Posterior vena cava (tissue), 2 donors: ENCODE measurements at regions not wholly inside any gene's neighbourhood (a gene's known extent, or its start where the extent isn't known, plus 50 kb on each side); places are given as distances from the start of the nearest gene placed in this dataset.
"Not testable (repeated sequence)": the region's sequence is repeated elsewhere in the genome, so short reads cannot be mapped to it uniquely, and the experiment has no call there.

Source experiments
- DNase-seq: peaks from one replicate; pipeline ENCODE4 v3.0.0-alpha.2; 2020; ENCODE audit warnings: low spot score
- intact Hi-C, 2 donors: fragments of 100-400 bp; cut with DNase I; formaldehyde crosslinking; loops; one replicate each; pipeline versions ENCODE4 v1.14.1 to v1.14.2; 2022 to 2023
- donor health status: DM: yes; HTN: yes; CAD: no.
- donor health status: DM: yes; HTN: yes; CAD: no.

DNA sequence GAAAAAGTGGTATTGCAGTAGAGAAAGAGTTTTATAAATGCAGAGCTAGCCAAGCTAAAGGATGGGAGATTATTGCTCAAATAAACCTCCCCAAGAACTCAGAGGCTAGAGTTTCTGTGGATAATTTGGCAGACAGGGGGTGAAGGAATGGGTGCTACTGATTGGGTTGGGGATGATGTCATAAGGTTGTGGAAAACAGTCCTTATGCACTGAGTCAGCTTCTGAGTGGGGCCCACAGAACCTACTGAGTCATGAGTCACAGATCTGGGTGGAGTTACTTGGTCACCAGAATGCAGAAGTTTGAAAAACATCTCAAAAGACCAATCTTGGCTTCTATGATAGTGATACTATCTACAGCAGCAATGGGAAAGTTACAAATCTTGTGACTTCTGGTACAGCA, 1146.7 kb downstream of the TYW1 start:
- DNase-seq: no peak
- intact Hi-C loops: loop anchor here in 1 of 2 donors (5.0 kb wide), 1 partner anchor 914 kb away; no protein-coding TSS in a partner anchor

DNA sequence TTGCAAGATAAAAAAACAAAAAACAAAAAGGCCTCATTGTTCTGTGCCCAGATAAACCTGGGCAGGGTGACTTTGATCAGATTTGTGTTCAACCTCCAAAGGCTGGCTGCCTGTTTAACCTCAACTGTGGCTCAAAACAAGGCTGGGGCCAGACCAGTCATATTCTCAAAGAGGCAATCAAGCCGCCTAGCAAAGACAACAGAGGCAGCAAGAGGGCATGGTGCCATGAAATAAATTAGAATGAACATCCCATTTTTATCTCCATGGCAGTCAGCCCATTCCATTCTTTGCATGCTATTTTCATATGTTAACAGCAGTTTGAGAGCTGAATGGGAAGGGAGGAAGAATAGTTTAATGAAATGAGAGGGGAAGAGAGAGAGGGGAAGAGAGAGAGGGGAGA, 1150.3 kb downstream of the TYW1 start:
- intact Hi-C loops: no loop called here
- DNase-seq: no peak

DNA sequence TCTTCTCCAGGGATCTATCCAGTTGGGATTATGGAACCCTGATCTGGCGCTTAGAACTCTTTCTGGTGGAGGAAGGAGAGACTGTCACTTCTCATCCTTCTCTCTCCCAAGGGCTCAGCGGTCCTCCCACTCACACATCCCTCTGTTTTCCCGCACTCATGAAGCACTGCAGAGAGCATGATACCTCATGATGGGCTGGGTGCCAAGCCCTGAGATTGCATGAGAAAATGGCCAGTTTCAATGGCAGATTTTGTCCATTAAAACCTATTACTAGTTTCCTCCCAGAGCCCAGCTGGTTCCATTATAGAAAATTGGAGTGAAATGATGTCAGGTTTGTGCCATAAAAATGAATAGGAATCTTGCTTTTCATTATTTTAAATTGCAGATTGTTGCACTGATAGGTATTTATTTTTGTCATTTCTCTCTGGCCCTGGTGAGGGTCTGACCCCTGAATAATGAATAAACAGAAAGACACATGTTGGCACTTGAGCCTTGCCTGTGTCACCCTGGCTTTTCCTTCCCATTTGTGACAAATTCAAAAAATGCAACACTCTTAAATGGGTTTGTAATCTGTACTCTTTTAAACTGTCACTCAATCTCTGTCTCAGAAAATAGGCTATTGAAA, 1151.1 kb downstream of the TYW1 start:
- no peak for DNase-seq
- intact Hi-C loops: no loop called here

DNA sequence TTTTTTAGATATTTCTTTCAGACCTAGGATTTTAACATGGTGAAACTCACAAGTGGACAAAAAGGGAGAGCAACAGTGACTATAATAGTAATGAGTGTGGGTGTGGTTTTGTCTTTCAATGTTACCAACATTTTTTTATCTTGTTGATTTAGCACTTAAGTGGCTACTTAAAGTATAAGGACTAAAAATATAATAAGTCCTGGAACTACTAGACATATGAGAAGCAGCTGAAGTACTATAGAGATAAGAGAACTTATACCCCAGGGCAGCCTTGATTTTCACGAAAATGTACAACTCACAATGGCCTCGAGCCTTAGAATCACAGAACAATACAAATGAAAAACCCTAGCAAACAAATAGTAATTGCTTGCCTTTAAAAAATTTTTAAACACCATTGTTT, 1151.8 kb downstream of the TYW1 start:
- intact Hi-C loops: no loop called here
- DNase-seq: no peak

DNA sequence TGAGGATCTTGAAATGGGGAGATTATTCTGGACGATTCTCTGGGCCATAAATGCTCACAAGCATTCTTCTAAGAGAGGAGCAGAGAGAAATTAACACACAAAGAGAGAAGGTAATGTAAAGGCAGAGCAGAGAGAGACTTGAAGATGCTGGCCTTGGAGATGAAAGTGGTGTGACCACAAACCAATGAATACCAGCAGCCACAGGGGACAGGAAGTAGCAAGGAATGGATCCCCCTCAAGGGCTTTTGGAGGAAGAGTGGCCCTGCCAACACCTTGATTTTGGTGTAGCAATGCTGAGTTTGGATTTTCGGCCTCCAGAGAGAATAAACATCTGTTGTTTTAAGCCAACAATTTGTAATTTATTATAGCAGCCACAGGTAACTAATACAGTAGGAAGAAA, 1155.6 kb downstream of the TYW1 start:
- DNase-seq: no peak
- intact Hi-C loops: no loop called here

DNA sequence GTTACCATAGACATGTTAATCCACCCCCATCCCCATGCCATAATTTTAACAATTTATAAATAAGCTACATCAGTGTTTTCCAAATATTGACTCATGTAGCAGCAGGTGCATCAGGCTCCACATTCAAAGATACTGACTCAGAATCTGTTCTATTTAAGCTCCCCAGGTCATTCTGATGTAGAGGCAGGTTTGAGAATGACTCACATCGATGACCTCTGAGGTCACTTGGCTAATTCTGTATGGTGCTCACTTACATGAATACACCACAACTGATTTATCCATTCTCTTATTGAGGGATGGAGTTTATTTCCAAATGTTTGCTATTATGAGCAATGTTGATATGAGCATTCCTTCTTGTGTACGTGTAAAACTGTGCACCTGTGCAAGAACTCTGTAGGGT, 1159.0 kb downstream of the TYW1 start:
- intact Hi-C loops: no loop called here
- DNase-seq: no peak

DNA sequence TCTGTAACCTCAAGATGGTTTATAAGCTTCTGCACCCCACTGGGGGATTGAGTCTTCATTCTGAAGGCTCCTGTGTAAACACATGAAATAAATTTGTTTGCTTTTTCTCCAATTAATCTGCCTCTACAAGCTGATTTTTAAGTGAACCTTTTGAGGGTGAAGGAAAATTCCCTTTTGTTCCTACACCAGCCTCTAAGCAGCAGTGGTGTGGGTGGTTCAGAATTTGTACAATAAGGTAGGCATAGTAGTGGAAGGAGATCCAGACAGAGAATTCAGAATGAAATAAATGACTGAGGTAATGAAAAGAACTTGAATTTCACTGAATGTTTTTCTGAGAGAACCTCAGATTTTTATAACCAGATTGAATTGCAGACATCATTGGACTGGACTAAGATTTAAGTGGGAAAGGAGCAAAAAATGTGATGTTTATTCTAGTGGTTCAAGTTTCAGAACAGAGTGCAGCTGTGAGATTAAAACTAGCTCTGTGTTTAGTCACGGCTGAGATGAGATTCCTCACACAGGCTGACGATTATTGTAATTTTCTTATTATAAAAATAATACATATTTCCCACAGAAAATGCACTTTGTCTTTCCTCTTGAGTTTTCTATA, 1162.2 kb downstream of the TYW1 start:
- intact Hi-C loops: no loop called here

DNA sequence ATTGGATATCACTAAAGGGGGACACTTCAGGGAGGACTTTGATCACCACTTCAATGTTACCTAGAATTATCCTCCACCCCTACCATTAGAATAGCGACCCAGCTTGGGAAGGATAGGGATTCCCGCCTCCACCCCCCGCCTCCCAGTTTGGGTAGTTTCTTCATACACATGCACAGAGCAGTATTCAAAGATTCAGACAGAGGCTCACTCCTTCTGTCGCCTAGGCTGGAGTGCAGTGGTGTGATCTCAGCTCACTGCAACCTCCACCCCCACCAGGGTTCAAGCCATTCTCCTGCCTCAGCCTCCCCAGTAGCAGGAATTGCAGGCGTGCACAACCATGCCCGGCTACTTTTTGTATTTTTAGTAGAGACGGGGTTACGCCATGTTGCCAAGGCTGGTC, 1166.1 kb downstream of the TYW1 start:
- no peak for DNase-seq
- intact Hi-C loops: no loop called here

More for the DNA sequence above, 1162.2 kb downstream of the TYW1 start:
- DNase-seq: no peak

DNA sequence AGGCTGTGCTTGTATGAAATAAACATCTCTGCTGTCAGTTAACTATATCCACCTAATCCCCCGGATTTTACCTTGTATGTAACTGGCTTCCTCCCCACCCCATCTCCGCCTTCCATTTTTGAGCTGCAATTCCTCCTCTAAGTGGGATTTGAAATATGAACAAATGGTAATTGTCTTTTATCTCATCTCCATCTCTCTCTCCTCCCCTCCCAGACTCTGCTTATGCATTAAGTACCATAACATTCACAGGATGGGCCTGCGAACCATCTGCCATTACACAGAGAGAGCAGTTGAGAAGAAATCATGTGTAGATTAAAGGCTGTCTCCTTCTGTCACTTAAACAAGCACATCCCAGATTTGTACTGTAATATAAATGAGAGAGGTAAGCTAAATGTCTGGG, 1169.9 kb downstream of the TYW1 start:
- DNase-seq: no peak
- intact Hi-C loops: no loop called here

DNA sequence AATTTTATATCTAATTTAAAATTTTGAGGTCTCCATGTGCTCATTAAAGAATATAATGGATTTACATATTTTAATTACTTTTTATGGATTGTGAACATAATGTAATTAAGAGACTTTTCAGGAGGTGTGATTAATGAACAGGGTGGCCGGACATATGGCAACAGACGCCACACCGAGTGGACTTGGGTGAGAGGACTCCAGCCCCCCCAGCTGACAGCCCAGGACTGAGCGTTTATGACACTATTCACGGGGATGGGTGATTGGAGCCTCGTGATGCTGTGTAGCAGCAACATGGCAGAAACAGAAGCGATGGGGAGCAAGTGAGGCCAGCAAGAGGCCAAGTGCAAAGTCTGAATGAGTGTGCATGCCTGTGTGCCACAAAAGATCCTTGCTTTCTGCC, 1176.9 kb downstream of the TYW1 start:
- DNase-seq: no peak
- intact Hi-C loops: no loop called here

DNA sequence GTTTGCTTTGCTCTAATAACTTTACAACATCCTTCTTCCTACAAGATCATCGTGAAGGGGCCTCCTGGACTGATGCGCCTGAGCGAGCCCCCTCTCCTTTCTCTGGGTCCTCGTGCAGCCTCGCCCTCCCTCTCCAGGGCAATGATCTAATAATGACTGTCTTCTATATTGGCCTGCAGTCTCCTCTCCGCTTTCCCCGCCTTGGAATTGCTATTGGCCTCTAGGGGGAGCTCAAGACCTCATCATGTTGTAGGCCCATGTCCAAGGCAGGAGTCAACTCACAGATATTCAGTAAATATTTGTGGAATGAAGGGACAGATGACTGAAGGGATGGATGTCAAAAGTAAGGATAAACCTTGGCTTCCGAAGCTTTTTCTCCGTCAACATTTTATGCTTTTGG, 1180.3 kb downstream of the TYW1 start:
- no peak for DNase-seq
- intact Hi-C loops: no loop called here

DNA sequence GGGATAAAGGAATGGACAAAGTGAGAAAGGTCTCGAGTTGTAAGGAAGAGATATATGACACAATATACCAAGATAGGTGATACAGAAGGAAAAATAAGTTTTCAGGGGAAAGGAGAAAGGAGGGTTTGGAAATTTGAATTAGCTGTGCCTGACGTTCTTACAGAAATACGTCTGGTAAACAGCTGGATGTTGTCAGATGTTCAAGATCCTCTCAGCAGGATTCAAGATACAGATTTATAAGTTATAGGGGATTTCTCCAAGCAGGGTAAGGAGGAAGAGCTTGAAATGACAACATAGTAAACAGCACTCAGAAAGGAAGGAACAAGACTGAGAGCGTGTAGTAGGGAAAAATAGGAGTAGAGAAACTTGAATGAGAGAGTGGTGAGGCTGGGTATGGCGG, 1184.1 kb downstream of the TYW1 start:
- no peak for DNase-seq
- intact Hi-C loops: no loop called here

DNA sequence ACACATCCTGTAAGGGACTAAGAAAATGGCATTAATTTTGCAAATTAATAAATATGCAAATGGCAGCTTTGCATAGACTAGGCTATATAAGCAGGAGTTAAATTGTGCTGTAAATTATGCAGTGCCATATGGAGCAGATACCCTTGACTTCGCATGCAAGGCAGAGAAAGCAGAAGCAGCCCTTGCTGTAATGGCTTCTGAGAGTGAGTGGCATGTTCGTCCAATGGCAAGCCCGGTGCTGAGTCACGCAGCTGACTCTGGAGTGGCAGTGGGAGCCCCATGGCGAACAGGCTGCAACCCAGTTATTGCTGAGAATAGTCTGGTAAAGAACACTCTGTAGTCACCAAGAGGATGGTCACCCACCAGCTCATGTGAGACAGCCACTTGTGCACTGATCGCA, 1186.5 kb downstream of the TYW1 start:
- intact Hi-C loops: no loop called here
- DNase-seq: no peak

DNA sequence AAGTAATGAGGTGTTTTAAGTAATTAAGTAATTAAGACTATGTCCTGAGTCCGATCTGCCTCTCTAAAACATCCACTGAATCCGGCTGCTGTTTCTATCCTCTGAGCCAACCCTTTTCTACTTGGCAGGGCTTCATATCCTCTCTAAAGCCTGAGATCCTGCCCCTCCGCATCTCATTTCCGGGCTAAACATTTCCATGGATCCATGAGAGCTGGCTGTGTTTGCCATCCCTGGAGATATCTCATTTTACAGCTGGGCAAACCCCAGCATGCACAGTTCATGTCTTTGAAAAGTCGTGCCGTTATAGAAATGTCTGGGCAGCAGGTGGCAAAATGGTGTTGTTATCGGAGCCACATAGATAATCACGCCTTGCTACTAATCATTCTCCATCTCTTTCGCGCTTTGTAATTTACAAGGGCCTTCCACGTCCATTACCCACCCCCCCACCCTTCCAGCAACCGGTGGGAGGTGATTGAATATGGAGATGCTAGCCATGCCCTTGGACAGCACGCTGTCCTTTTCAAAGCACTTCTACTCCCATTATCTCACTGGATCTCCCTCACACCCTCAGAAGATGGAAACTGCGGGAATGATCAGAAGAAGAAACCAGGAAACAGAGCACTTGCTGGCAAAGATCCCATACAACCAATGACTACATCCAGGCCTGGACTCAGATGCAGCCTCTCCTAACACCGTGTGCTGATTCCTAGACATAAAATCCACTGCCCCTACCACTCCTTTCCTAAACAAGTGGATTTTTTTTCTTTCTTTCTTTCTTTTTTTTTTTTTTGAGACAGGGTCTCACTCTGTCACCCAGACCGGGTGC, 1189.2 kb downstream of the TYW1 start:
- no peak for DNase-seq
- intact Hi-C loops: no loop called here

DNA sequence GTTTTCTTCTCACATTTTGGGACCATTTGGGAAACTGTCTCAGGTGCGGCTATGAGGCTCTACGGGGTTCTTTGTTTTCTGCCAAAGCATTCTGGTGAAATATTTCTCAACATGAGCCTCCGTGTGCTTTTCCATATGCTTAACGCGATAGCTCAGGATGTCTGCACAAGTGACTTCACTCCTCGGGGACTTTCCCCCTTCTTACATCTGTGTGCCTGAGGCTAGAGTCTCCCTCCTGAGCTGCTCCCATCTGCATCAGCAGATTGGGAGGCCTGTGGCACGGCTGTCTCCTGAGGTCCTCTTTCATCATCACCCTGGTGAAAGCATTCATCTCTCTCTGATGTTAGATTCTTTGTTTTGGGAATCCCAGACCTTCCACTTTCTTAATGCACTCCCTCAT, 1190.9 kb downstream of the TYW1 start:
- intact Hi-C loops: no loop called here

DNA sequence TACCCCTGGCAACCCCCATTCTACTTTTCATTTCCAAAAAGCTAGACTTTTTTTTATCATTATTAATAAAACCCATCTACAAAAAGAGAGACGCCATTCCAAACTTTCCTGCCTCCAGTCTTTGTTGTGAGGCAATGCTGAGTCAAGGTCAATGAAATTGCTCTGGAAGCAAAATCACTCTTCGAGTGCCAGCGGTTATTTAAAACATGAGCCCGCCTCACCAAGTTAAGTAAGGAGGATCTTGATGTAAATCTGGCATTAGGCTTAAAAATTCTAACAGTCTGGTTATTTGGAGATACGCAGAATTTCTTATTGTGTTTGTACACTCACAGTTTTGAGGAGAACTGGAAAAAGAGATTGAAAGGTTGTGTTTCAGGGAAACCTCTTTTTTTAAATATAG, 1196.3 kb downstream of the TYW1 start:
- intact Hi-C loops: no loop called here
- no peak for DNase-seq

More for the DNA sequence above, 1190.9 kb downstream of the TYW1 start:
- no peak for DNase-seq

DNA sequence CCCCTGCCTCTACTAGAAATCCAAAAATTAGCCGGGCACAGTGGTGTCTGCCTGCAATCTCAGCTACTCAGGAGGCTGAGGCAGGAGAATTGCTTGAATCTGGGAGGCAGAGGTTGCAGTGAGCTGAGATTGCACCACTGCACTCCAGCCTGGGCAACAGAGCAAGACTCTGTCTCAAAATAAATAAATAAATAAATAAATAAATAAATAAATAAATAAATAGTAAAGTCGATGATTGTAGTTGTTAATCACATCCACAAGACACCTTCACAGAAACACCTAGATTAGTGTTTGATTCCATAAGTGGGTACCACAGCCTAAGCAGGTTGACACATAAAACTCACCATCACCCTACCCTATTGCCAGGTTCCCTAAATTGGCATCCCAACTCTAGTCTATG, 1199.0 kb downstream of the TYW1 start:
- intact Hi-C loops, DNase-seq: not testable (repeated sequence)

DNA sequence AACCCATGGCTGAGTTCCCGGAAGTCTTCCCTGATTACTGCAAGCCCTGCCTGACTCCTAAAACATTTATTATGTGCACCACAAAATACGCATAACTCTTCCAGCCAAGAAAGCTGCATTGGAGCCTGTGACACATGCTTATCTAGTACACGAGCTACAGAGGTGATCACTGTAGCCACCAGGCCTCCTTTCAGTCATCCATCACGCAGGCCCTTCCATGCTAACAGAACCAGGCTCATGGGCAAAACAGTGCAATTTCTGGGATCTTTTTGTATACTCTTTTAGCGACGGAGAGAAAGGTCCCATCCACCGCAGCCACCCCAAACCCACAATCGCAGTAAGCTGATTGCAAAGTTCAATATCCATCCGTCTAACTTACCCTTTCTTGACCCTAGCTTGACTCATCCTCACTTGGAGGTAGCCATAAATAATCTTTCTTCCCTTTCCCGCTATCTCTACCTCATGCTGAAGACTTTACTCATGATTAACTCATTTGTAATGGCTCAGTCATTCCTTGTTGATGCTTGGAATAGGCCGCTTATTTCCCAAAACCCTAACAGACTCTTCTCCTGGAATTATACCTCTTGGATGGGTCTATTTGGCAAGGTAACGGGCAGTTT, 1203.5 kb downstream of the TYW1 start:
- DNase-seq: no peak
- intact Hi-C loops: no loop called here

DNA sequence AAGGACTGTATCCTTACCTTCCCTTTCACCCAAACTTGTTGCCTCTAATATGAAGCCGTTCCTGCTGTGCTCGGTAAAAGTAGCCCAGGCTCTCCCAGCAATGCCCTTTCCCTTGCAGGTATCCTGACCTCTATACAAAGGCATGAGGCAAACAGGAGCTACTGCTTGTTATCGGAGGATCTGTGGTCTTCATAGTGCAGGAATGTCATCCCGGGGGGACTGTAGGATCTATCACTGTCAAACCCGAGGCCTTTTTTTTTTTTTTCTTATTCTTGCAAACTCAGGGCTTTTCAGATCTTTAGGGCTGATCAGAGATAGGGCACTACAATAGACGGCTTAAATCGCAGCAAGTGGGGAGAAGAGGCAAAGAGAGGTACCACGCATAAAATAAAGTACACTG, 1206.6 kb downstream of the TYW1 start:
- intact Hi-C loops: no loop called here
- no peak for DNase-seq

DNA sequence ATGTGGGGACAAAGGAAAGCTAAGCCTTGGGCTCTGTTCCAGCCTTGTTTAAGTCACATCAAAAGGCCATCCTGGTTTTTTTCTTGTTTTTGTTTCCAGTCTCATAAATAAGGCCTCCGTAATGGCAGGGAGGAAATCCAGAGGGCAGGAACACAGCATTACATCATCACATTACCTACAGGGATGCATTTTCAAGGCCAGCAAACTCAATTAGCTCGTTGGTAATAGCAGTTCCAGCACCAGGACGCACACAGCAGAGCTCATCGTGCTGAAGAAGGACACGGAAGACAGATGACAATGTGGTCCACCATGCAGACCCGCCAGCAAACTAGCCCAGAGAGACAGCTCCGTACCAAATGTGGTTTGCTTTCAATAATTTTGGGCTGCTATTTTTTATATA, 1209.2 kb downstream of the TYW1 start:
- intact Hi-C loops: no loop called here
- no peak for DNase-seq
